HT-29 (cell line): ENCODE measurements at regions not wholly inside any gene's neighbourhood (a gene's known extent, or its start where the extent isn't known, plus 50 kb on each side); places are given as distances from the start of the nearest gene placed in this dataset.
A peak's percentile ranks its signal among the peaks of the same experiment; 100 is the strongest.
"Not testable (repeated sequence)": the region's sequence is repeated elsewhere in the genome, so short reads cannot be mapped to it uniquely, and the experiment has no call there.

Experiments used
- DNase-seq: peaks from one replicate; pipeline ENCODE4 v3.0.0-alpha.2; 2015; ENCODE audit warnings: low spot score

DNA sequence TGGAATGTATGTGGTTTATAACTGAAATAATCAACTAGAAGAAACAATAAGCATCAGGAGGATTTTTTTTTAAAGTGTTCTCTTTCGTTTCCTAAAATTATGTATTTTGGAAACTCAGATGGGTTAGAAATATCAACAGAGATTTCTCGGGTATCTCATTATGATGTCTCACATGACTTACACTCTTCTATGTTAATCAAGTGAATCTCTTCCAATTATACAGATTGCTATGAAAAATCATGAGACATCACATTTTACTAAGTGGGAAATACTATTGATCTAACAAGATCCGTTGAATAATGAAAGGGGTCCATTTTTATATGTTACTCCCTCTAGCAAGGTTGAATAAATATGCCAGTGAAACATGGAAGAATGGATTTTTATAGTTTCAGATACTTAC, 54.7 kb upstream of the NRIP1 start:
- DNase-seq = no peak

DNA sequence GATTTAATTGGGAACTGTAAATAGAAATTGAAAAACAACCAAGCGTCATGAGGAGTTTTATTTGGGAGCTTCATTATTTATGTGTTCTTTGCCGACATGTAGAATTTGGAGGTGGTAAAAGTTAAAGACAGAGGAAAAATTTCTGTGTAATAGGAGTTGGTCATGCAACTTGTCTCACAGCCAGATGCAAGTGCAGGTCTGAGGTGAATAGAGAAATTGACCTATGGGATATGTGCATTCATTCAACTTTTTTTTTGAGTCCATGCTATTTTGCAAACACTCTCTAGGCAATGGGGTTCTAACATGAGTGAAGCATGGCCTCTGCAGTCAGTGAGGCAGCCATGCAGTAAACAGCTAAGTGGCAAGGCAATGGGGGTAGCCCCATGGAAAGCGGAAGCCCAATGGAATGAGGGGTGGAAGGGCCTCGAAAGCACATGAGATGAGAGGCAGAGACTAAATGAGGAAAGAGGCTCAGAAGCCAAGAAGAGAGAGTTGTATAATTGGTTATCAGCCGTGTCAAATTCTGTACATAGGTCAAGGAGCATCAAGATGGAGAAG, 56.4 kb upstream of the NRIP1 start:
- no peak for DNase-seq

DNA sequence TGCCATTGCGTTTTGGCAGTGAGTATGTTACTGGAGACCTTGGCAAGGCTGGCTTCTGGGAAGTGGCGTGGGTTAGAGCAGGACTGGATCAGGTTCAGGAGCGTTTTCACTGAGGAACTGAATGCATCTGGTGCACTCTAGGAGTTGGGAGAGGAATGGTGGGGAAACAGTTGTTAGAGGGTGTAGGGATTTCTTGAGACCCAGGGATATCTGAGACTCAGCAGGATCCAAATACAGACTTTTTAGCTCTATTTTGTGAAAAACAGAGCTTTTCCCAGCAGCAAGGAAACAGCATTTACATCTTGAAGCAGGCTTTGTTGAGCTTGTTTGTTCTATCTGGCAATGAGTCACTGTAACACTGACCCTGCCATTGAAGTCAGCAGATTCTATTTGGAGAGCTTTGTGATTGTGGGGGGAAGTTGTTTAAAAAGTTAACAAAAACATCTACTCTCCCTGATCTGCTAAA, 56.9 kb upstream of the NRIP1 start:
- peak; percentile 21 for DNase-seq

DNA sequence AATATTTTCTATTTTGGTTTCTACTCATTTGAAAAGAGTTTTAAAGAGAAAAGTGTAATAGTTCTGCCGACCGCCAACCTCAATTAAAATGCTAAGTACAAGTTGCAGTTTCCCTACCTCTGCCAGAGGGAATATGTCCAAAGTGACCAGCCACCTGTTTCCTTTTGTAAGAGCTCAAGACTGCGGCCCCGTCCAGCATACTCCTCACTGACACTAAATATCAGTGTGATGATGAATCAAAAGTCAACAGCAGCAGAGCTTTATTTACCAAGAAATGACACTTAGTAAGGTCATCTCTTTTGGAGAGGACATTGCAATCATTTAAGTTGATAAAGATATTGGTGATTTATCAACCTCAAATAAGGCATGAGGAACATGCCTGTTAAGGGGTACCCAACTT, 57.4 kb upstream of the NRIP1 start:
- DNase-seq = no peak

DNA sequence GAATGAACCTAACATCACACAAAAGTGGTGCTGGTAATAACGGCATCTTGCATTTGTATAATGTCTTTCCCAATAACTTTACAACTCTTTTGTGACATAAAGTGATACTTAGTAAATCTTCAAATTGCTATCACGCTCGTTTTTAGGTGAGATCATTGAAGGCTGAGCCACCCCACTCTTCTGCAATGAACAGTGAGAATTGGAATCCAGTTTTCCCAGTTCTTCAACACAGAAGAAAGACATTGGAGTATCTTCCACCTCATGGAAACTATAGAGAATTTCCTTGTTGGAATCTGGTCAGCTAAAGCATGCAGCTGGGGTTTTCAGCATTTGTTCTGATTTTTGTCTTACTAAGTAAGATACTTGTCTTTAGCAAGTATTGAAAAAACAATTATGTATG, 59.9 kb upstream of the NRIP1 start:
- no peak for DNase-seq

DNA sequence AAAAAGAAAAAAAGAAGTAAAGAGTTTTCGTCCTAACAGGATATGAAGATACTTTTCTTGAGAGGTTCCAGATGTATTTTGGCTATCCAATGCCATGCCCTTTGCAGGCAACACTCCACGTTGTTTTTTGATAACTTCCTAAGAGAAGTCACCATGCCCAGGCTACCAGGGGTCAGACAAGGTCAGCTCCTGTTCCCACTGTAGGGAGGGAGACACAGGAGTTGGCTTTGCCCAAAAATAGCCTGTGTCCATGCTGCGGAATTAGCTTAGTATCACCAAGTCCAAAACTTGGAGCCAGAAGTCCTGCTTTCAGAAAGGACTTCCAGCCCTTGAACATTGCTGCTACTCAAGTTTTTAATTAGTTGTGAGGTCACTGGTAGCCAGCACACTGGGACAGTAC, 62.1 kb upstream of the NRIP1 start:
- no peak for DNase-seq

DNA sequence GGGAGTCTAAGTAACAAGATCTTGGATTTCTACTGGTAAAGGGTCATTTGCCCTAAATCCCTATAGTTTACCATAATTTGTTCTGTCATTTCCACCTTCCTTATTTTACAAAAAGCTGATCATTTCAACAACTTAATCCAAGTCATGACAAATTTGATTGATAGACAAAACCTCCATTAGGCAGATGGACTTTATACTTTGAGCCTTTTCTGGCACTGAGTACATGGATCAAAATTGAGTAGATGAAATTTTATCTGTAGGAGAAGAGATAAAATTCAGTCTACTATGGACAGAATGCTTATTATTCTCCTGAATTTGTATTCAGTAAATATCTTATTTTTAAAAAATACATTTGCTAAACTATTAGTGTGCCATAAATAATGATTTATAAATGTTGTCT, 62.6 kb upstream of the NRIP1 start:
- DNase-seq = no peak

DNA sequence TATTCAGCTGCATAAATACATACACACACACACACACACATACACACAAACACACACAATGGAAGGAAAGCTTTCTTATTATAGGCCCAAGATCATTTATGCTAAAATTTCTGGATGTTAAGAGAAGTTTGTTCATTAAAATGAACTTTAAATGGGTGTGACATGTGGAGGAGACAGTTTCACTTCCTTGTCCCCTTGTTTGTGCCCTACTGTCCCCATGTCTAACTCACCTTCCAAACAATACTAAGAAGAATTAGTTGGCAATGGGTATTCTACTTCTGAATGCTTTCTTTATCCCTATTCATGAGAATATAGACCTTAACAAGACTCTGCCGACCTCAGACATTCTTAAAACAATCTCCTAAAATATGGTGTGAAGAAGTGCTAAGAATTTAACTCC, 63.5 kb upstream of the NRIP1 start:
- no peak for DNase-seq

DNA sequence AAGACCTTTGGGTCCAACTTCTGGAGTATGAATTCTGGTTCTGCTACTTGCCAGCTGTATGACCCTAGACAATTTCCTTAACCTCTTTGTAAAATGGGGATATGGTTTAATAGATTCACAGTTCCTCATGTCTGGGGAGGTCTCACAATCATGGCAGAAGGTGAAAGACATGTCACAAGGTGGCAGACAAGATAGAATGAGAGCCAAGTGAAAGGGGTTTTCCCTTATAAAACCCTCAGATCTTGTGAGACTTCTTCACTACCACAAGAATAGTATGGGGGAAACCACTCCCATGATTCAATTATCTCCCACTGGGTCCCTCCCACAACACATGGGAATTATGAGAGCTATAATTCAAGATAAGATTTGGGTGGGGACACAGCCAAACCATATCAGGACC, 63.9 kb upstream of the NRIP1 start:
- not testable (repeated sequence) for DNase-seq

DNA sequence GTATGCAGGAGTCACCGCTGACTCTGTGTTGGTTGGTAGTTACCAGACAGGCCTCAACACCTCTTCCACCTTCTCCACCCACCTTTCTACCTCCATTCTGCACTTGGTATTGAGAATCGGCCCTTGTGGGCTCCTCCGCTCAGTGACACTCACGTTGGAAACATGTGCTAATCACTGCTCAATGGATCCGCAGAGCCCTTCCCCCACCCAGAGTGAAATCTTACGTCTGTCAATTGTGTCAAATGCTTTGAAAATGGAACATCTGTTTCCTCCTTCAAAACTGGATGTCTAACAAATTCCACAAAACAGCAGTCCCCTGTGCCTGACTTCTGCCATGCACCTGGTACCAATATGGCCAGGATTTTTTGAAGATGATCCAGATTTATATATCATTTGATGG, 65.5 kb upstream of the NRIP1 start:
- DNase-seq = no peak

DNA sequence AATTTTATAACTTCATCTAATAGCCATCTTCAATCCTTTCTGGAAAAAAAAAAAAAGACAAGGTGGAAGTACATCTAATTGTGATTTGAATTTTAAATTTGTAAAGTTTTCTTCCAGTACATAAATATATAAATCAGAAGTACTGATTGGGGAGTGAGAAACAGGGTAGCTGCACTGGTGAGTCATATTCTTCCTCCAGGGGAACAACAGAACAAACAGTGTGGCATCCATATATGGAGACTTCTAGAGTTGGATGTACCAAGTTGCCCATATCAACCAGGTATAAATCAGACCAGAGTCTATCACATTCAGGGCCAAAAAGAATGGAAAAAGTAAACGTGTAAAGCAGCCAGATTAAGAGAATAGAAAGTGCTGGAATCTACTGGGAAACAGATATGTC, 66.0 kb upstream of the NRIP1 start:
- DNase-seq = no peak

DNA sequence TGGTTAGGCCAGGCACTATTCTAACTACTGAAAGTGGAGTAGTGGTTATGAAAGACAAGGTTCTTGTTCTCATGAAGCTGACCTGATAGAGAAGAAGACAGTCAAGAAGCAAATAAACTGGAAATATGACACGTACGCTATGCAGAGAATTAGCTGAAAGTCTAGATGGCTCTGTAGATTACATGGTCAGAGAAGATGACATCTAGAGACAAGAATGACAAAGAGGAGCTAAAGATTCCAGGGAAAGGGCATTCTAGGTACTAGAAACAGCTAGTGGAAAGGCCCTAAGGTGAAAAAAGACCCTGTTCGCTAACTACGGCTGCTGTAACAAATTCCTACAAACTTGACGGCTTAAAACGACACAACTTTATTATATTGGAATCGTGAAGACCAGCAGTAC, 68.0 kb upstream of the NRIP1 start:
- DNase-seq = no peak

DNA sequence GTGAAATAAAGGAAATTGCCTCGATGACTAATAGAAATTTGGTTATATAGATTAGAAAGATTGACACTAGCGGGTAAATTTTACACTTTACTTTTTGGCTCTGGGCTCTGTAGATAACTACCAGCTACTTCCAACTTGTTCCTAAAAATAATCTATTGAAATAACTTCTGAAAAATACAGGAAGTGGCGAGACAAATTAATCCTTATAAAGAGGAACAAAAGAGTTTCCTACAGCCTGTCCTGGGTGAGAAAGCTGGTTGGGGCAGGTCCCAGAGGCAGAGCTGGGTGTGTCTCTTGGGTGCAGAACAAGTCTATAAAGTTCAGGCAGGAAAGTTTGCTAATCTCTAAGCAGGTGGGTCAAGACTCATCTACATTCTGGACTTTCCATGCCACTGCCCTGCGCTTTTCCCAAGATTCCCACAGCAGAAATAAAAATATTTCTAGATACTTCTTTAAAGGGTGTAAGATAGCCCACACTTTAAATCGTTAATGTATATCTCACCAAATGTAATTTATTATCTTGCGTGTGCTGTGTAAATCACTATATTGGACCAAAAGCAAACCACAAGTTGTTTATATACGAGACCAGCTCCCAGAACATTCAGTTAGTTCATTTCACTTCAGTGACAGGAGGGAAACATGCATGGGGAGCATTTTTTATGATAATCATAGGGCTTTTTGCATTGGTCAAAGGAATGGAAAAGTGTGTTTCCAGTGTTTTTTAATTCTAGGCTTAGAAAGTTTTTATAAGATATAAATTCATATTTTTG, 70.1 kb upstream of the NRIP1 start:
- peak; percentile 23 for DNase-seq

DNA sequence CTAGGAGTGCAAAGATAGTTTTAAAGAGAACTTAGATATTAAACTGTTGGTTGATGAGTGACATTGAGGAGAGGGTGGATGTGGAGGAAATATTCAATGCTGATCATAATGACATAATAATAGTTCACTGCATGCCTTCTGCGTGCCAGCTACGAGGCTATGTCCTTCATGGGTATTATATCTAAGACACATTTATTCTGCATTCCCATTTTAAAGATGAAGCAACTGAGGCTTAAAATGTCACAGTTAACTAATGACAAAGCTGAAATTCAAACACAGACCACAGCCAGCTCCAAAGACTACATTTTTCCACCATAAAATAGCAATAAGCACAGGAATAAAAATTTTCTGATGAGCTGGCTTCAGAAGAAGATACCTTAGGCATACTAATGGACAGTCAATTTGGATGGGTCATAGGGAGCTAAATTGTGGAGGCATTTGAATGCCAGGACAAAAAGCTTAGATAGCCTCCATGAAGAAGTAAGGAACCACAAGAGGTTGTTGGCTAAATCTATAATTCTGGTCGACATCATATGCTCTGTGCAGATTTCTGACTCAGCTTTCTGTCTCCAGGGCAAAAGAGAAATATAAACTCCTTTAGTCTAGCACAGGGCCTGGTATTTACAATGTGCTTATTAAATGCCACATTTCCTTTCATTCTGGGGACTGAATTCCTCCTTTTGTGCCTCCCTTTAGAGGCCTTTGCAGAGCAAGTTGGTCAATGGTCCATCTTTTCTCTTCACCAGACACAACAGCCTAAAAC, 71.2 kb upstream of the NRIP1 start:
- DNase-seq = no peak

DNA sequence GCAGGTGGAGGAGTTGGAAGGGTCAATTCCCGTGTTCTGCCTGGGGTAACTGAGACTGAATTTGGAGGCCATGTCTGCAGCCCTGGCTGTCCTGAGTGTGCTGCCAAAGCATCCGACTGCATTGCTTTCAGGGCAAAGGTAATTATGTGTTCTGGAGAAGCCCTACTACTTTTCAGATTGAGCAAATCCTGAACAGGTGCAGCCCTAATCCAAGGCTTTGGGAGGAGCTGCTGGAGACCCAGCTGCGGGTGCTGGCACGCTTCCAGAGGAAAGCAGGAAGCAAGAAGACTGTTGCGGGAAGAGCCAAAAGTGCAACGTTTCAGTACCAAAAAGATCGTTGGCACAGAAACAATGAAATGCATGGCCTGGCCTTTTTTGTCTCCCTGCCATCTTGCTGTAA, 73.7 kb upstream of the NRIP1 start:
- peak; percentile 52 for DNase-seq

DNA sequence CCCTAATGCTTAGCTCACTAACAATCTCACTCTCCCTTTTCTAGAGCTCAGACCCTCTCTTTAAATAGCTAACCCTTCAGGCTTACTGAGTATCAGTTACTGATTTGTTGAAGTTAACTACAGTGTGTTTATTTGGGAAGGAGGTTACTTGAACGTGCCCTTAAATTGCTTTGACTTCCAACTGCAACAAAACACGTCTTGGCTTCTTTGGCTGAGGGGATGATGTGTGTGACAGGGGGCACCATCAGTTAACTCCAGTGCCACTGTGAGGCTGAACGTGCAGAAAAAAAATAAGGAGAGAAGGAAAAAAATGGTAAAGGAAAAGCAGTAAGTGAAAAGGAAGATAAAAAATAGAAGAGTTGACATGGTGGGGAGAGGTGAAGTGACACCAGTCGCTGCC, 75.1 kb upstream of the NRIP1 start:
- DNase-seq = no peak

DNA sequence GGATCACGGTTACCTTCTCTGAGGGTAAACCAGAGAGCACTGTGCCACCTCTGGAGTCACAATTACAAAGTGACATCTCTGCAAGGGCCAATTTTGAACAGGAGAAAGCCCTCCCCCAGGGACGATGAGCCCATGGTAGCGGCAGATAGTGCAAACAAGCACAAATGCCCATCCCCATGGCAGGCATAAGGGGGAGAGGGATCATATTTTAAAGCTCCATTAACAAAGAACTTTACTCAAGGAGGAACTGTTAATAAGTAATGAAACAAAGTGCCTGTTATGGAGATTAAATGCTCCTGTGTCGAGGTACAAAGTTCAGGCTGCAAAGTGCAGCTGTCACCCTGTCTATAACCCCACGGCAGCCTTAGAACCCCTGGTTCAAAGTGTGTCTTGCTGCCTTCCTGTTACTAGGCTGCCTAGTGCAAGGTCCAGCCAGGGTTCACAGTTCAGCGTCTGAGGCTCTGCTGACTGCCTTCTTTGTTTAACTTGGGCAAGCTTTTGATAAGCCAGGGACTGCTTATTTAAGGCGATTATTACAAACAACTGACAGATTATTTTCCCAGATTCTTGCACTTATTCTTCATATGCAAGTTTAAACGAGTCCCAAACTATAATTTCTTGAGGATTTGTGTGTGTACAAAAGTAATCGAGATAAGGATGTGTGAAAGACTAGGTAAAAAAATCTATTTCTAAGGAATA, 75.7 kb upstream of the NRIP1 start:
- DNase-seq = peak; percentile 87

DNA sequence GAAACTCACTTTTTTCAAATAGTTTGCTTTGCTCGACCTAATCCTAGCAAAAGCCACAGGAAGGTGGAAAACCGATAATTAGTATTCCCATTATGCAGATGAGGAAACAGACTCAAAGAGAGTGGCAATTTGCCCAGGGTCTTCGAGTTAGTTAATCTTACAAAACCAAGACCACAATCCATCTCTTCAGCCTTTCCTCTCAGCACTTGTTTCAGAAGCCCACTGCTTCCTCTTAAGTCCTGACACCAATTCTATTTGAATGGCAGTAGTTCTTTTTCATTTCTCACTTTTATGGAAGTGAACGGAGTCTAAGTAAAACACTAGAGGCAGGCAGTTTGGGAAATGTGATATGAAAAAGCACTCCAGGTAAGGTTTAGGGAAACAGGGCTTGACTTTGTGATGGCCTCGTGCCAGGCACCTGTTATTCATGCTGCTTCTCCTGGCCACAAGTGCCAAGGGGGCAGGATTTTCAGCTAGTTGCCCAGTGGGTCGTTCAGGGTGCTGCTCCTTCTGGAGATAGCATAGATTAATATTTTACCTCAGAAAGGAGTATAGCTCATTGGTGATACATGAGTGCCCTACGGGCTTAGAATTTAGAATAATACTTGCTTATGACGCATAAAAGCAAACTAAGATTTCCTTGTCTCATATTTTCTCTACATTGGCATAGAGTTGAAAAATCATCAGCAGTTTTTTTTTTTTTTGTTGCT, 76.6 kb upstream of the NRIP1 start:
- DNase-seq = peak; percentile 56

DNA sequence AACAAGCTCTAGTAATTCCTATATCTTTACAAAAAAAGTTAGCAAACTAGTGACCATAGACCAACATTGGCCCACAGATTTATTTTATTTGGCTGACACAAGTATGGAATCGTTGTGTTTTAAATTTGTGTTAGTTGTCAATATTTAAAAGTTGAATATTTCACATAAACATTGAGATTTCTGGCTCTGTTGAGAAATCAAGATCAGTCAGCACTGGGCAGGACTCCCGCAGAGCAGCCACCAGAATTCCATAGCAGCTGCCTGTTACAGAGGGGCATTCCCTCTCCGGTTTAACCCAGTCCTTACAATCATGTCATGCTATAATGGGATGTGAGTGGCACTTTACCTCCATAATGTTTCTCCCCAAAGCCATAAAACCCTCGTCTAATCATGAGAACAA, 79.2 kb upstream of the NRIP1 start:
- no peak for DNase-seq

DNA sequence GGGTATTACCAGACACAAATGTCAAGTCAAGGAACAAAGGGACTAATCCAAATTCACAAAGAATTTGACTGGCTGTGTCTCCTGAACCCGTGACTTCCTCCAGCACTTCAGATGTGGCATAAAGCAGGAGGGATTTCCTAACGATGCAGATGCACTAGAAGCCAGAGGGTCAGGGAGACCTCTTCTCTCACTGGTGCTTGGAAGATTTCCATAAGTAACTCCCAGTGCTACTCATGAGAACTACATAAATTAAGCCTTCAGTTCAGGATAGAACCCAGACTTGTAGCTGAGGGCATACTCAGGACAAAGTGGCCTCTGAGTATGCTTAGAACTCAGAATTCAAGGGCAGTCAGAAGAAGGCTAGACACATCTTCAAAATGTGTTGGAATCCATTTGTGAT, 83.6 kb upstream of the NRIP1 start:
- no peak for DNase-seq

DNA sequence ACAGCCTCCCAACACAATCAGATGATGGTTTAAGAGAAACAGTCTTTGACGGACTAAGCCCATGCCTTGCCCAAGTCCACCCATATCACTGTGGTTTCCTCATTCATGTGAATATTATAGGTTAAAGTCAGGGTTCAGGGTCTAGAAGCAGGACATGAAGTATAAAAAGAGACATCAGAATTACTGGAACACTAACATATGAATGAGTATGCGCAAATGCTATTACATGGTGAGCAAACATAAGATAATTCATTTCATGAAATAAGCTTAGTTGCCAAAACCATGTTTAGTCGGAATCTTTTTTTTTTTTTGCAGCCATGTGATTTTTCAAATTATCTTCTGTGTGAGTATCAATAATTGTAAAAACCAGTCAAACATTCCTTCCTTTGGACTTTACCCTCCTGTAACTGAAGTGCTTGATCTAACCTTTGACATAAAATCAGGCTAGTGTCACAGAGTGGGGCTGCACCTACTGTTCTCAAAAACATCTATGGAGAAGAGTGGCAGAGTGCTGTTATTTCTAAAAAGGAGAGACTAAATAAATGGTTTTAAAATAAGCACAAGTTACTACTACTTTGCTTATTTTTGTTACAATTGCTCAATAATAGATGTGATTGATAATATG, 84.9 kb upstream of the NRIP1 start:
- no peak for DNase-seq
